Activated CD4-positive, CD25-positive, alpha-beta regulatory T cell treated with anti-CD3 and anti-CD28 coated beads, Interleukin-2, amount 50 U/mL, for 72 hours (primary cell): ENCODE measurements at regions not wholly inside any gene's neighbourhood (a gene's known extent, or its start where the extent isn't known, plus 50 kb on each side); places are given as distances from the start of the nearest gene placed in this dataset.

Experiments used
- DNase-seq: peaks from one replicate; pipeline ENCODE4 v3.0.0; 2021

DNA sequence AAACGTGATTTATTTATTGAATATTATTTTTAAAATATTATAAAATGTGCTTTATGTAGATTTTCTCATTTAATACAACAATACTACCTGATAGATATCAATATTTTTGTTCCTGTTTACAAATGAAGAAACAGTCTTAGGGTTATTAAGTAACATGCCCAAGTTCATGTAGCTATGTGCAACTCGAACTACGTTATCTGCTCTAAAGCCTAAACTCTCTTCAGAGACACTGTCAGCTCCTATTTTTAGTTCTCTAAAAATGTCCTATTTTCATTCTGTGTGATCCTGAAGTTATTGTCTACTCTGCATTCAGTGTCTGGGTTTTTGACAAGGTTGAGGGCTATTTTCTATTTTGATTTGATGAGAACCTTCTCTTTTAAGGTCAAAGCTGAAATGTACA, 550.1 kb upstream of the B3GALT2 start:
- no peak for DNase-seq

DNA sequence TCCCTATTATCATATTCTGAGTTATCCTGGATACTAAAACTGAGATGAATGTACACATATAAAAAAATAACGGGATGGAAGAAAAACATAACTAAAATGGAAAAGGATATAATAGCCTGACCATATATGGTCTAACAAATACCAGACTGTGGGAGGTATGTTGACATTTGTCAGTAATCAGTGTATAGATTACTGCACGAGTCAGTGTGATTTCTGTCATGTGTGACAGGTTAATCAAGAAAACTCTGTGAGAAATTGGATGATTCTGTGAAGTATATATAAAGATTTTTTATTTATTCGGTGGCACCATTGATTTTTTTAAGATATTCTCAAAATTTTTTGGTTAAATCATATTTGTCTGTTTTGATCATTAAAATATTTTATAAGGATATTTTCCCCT, 547.3 kb upstream of the B3GALT2 start:
- DNase-seq = no peak

DNA sequence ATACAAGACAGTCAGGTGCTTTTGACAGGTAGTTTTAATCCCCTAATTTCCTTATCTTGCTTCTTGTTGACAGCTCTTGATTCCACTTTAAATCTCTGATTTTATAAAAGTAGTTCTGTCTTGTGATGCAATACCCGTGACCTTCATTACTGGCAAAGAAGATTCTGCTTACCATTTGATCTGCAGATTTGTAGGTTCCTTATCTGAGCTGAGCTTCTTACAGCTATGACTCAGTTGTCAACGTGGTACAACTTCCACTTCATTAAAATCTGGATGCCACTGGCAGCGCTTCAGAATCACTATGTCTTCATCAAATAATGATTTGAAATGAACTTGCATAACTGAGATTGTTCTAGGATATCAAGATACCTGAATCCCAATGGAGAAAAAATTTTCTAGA, 543.6 kb upstream of the B3GALT2 start:
- DNase-seq = no peak

DNA sequence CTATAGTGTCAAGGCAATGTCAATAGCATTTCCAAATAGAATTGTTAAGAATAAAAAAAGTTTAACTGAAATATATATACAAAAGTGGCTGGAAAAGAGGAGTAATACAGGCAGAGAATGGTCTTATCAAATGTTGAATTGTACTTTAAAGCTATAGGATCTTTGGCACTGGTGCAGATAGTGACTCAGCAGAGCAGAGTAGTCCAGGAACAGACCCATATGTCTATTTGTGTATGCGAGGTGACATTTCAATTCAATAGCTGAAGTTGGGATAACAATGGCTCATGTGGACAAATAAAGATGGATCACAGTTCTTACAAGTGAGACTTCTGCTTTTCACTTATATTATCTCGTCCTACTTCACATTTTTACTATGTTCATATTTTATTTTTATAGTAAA, 543.0 kb upstream of the B3GALT2 start:
- no peak for DNase-seq

DNA sequence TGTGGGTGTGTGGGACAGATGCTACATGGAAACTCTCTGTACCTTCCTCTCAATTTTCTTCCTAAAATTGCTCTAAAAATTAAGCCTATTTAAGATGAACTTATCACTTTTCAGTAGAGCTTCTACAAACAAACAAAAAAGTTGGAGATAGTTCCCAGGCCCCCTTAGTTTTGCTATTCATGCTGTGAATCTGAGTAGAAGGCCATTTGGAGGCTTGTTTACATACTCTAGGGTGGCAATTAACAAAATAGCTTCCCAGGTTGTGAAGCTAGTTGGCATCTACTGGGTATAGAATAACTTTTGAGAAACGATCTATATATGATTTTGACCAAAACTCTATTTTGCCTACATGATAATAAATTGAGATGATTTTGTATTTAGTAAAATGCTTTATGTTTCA, 541.4 kb upstream of the B3GALT2 start:
- no peak for DNase-seq

DNA sequence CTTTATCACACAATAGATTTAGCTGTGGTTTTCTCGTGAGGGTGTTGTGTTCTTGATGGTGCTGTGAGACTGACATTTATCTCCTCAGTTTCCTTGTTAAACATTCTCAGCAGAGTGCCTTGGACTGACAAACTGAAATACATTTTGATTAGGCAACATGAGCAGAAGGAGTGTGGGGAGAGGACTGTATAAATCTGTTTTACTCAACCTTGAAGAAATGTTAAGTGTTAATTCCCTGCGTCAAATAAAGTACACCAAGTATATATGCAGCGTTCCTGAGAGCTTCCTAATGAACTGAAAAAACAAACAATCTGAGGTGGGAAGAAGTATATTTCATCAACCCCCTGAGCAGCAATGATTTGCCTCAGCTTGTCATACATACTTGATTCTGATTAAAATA, 540.3 kb upstream of the B3GALT2 start:
- no peak for DNase-seq

DNA sequence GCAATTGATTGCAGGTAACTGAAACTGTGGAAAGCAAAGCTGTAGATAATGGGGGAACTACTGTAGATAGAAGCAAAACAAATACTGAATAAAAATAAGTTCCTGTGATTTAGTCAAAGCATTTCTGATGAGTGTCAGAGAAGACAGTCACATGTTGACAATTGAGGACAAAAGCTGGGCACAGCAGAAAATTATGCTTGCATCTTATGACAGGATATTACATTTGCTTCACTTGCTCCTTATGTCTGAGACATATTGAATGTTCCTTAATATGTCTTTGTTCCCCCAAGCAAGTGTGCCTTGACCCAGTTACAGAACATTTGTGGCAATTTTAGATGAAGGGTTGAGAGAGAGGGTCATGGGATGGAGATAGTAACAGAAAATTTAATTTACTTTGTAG, 526.0 kb upstream of the B3GALT2 start:
- no peak for DNase-seq

DNA sequence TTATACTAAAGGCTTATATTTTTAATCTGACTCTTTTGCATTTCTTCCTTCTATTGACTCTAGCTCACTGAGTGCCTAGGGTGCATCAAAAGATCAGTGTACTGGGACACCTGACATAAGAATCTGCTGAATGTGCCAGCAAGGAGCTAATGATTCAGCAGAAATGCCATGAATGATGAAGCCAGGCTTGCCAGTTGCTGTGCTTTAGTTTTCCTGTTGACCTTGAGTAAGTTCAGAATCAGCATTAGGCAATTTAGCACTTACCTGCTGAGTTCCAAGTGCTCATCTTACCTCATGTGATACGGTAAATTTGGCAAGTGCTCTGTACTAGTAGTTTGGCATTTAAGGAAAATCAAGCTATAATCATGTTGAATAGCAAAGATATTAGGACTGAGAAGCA, 523.2 kb upstream of the B3GALT2 start:
- DNase-seq = no peak

DNA sequence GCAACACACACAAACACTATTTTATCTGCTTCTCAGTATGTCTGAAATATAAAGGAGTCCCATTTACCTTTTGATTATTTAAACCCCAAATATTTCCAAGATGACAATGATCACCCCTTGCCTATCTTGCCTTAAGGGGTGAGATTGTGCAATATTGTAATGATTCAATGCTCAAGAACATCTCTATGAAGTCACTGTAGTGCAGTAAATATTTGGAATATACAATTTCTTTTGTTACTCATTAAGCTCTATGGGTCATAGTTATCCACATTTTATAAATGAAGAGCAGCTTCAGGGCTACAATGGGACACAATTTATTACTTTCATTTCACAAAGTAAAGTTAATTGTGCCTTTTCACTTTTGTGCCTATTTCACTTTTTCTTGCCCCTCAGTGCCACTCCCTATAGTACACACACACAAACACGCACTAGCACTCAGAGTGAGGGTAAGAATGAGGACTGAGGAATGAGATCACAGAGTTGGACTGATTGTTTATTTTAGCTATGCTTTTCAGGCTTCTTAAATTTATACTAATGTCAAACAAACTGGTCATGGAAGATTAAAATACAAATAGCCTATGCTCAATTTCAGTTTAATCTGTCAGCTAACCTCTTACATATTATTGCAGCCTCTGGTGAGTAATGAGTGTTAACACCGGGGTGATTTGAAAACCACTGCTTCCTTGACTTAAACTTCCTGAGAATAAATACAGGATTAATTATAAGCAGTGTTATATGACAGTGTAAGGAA, 521.0 kb upstream of the B3GALT2 start:
- no peak for DNase-seq

DNA sequence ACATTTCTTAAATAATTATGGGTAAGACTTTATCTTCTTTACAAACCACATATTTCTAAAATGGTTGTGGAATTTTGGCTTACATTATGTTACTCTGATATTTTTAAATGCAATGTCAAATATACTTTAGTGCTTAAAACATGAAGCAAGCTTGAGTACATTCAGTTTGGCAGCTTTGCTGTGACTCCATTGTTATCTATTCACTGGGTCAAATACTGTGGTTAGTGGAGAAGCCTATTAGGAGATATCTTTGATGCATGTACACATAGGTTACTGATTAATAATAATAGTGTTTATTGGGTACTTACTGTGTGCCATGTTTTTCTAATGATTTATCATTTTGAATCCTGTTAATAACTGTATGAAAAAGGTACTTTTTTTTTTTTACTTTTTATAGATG, 520.4 kb upstream of the B3GALT2 start:
- DNase-seq = no peak

DNA sequence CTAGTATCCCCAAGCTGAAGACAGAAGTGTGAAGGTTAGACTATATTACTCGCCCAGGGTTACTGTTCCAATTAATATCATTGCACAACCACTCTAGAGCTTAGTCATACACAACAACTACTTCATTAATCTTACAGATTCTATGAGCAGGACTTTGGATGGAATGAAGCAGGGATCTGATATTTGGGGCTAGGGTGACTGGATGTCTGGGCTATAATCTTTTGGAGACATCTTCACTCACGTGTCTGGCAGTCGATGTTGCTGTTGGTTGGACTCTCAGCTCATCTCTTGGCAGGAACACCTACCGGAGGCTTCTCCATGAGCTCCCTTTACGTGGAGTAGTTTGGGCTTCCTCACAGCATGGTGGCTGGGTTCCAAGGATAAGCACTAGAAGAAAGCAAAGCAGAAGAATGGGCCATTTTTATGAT, 519.2 kb upstream of the B3GALT2 start:
- DNase-seq = no peak

DNA sequence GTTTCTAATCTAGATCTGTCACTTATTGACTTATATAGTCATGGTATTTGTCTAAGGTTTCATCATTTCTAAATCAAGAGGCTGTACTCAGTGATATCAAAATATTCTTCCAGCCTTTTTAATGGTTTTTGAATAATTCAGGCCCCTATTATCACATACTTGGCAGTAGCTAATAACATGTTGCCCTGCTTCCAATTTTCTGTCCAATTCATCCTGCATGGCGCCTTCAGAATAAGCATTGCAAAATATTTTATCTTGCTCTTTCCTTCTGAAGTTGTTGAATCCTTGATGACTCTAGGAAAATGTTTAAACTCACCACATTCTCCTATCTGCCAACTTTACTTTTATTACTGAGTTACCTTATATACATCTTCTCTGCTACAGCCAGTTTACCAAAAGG, 517.2 kb upstream of the B3GALT2 start:
- DNase-seq = no peak

DNA sequence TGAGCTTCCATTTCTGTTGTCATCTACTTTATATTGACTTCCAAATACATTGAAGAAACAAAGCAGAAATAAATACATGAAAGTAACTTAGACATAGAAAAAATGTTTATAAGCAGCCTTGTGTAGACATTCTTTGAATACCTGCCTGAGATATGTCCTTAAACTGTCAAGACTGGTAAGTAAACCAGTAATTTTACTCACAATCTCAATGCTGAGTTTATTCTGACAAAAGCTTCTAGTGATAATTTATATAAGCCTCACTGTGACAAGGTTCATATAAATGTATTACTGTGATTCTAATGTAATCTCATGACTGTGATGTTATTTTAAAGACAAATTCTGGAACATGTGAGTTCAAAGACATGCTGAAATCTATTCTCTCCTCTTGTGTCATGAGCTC, 516.7 kb upstream of the B3GALT2 start:
- DNase-seq = no peak

DNA sequence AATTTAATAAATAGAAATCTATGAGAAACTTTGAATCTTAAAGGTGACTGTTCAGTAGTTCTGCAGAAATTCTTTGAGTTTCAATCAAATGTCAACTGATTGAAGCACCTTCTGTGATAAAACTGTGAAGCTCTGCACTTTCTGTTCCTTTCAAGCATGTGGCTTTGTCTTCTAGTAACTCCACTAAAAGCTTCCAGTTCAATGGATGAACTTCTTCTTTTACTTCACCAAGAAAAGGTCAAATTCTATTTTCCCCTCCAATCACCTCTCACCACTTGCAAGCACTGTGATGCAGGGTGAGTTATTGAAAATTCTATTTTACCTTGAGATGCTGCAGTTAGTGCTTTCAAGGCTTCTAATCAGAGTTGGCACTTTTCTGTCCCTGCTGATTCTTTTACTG, 515.3 kb upstream of the B3GALT2 start:
- DNase-seq = no peak

DNA sequence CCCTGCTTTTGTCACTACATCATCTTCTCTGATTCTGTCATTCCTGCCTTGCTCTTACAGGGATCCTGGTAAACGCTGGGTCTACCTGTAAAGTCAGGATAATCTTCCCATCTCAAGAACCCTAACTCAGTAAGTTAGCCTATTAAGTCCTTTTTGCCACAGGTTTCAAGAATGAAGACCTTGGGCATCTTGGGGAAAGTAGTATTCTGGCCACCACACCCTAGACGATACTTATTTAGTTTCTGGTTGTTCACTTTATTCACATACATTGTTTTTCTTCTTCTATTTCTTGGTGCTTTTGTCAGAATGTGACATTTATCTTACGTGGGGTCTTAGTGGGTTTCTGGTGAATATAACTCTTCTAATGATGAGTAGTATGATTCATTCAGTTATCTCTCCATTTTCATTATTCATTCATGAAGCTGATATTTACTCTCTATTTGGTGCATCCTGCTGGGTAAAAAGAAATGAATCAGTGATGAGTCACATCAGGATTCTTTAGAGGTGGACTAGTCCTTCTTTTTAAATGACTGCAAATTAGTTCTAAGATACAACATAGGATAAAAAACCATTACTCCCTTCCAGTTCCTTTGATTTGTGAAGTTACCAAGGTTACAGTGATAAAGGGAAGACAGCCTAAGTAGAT, 514.4 kb upstream of the B3GALT2 start:
- no peak for DNase-seq

DNA sequence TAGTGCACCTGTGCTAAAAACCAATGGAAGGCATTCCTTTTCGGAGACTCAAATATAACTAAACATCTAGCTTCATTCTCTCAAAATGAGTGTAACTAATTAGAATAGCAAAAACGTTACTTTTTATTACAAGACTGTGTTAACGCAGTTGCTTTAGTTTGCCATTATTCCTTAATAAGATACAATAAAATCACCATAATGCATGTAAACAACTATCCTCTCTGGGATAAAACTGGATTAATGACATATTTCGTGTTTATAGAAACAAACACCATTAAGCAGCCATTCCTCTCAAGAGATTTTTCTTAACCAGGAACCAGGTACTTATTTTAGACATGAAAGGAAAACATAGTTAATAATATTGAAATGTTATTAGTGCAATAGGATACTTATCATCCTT, 512.8 kb upstream of the B3GALT2 start:
- DNase-seq = no peak

DNA sequence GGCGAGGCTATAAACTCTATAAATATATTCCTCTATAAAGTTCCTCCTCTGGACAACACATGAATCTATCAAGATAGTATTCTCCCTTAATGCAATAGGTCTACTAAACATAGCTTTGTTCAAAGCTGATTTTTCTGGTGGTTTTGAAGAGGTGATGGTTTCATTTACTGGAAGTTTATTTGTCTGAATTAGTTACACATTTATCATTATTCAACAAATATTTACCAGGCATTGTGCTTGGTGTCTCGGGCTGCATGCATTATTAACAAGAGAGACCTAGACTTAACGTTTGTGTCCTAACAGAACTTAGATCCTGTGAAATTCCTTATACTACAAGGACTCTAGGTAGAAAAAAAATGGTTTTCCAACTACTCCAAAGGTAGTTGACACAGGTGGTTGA, 511.4 kb upstream of the B3GALT2 start:
- no peak for DNase-seq

DNA sequence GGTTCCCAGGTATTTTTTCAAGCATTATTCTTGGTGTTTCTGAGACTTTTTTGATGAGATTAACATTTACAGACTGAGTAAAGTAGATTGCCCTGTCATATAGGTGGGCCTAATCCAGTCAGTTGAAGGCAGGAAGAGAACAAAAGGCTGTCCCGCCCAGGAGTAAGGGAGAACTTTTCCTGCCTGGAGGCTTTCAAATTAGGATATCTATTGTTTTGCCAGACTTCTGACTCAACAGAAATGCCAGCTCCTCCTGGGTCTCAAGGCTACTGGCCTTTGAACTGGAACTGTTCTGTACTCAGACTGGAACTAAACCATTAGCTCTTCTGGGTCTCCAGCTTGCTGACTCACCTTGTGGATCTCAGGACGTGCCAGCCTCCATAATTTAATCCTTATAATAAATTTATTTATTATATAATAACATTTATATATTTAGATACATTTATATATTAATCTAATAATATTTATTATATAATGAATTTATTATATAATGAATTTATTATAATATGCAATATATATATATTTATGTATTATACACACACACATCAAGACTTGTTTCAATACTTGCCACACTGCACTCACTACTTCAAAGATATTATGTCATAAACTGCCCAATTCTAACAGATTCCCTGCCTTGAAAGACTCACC, 510.8 kb upstream of the B3GALT2 start:
- DNase-seq = no peak

DNA sequence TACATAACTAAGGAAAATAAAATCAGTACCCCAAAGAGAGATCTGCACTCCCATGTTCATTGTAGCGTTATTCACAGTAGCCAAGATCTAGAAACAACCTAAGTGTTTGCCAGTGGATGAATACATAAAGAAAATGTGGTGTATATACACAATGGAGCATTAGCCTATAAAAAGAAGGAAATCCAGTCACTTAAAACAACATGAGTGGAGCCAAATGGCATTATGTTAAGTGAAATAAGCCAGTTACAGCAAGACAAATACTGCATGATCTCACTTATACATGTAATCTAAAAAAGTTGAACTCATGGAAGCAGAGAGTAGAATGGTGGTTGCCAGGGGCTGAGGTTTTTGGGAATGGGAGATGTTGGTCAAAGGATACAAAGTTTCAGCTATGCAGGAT, 508.3 kb upstream of the B3GALT2 start:
- DNase-seq = no peak

DNA sequence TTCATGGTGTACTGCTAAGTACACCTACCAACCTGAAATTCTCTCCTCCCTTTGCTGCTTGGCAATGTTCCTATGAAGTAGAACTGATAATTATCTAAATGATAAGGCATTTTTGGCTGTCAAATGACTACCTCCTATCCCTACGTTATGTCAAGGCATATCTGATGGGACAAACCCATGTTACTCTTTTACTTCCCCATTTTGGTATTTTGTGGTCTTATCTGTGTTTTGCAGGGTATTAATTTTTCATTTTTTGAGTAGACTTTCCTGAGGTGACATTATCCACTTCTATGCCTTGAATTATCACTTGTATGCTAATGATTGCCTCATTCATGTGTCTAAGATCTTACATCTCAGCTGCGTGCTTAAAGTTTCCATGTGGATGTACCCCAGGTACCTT, 499.6 kb upstream of the B3GALT2 start:
- no peak for DNase-seq

DNA sequence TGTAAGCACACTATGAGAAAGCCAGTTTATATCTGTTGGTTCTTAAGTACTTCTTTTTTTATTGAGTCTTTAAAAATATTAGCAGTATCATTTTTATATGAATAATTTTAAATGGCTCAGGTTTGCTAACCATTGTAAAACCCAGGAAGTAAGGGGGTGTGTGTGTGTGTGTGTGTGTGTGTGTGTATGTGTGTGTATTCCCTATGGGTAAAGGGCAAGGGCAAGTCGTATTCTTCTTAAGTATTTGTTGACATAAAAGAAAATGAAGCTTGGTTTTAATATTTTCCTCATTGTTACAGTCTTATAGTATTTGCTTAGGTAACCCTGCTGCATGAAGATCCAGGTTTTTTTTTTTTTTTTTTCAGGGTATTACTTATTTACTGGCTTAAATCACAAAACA, 495.0 kb upstream of the B3GALT2 start:
- no peak for DNase-seq

DNA sequence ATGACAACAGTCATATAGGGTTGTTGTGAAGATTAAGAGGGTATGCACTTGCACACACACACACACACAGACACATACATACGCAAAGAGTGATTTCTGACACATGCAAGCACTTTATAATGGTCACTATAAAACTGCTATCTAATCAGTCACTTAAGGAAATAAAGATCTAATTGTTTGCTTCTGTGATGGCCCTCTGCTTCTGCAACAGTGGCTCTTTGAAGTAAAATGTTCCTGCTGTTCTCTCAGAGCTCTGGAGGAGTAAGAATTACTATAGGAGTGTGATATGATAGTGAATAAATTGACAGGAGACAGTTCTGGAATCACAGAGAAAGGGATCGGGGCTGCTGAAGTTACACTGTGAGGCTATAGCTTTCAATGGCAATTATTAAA, 494.5 kb upstream of the B3GALT2 start:
- no peak for DNase-seq

DNA sequence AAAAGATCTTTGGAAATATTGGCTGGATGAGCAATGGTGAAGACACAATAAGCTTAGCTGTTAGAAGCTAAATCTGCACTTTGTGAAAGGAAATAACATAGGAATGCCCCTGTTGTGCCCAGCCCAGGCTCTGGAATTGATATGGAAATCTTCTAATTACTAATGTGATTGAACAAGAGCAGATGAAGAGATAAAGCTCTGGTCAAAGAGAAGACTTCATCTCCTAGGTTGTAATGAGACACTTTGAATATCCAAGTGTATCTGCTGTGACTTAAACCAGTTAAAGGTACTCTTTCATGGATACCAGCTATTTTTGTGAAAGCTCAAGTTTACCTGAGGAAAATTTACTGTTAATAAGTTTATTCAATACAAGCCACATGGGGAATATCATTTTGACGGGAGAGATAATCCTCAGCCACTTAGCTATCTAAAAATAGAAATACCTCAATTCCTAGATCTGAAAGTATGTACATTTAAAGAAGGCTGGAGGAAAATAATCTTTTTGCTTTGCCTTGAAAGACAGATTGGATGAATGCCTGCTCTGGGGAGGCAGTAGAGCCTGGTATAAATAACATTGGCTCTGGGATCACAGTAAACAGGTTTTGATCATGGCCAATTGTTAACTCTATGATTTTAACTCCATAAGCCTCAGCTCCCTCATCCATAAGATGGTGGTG, 494.0 kb upstream of the B3GALT2 start:
- no peak for DNase-seq

DNA sequence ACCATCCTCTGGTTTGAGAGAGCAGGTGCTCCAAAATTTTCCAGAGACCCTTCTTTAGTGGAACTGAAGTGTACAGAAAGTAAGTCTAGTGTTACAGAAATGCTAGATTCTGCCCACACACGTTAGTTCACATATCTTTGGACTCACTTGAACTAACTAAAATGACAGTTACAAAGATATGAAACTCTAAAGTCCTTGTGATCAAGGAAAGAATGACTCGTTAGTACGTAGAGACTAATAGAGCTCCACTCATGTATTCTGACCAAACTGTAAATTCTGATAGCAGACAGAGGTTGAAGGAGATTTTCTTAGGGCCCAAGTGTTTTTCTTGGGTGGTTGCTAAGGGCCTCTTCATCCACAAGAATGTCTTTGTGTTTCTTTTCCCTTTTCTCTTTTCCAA, 491.5 kb upstream of the B3GALT2 start:
- no peak for DNase-seq
